ENCODE measurements at regions not wholly inside any gene's neighbourhood (a gene's known extent, or its start where the extent isn't known, plus 50 kb on each side); places are given as distances from the start of the nearest gene placed in this dataset.
A peak's percentile ranks its signal among the peaks of the same experiment; 100 is the strongest.
"Not testable (repeated sequence)": the region's sequence is repeated elsewhere in the genome, so short reads cannot be mapped to it uniquely, and the experiment has no call there.

- DNase-seq = no peak
These were observed 345.5 kb upstream of the FSIP2 start for GRCh38 chr2:185393091-185393490.

- DNase-seq = no peak
These were observed 336.1 kb upstream of the FSIP2 start for GRCh38 chr2:185402474-185402873.

DNA sequence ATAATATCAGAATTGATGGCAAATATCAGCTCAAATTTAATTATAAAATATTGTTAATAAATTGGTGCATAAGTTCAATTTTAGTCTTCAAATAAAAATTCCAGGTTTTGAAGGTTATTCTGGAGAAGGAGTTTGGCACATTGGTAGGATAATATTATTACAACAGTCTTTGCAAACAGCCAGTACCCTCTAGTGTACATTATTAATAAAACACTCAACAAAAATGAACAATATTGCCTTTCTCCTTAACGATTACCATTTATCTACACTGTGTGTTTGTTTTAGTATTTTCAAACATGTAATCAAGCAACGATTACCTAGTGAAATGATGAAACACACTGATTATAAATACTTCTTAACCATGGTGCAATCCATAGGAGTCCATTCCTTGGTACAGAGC is 334.0 kb upstream of the FSIP2 start:
- DNase-seq = no peak

- no peak for DNase-seq
These were observed 321.5 kb upstream of the FSIP2 start for GRCh38 chr2:185417111-185417510.

DNA sequence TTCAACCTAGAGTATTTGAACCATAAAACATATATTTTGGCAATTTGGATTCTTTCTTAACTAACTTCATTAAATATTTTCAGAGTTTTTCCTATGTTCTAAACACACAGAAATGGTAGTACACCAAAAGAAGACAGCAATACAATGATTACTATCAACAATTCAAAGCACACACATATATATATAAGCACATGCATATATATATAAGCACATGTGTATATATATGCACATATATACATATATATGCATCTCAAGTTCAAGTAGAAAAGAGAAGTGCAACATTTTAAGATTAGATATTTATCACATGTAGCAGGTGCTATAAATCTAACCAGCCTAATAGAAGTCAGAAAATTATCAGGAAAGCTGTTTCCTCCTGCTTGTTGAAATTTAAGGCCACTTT is 320.9 kb upstream of the FSIP2 start:
- no peak for DNase-seq

- DNase-seq = not testable (repeated sequence)
These were observed 313.5 kb upstream of the FSIP2 start for GRCh38 chr2:185424958-185425629.

DNA sequence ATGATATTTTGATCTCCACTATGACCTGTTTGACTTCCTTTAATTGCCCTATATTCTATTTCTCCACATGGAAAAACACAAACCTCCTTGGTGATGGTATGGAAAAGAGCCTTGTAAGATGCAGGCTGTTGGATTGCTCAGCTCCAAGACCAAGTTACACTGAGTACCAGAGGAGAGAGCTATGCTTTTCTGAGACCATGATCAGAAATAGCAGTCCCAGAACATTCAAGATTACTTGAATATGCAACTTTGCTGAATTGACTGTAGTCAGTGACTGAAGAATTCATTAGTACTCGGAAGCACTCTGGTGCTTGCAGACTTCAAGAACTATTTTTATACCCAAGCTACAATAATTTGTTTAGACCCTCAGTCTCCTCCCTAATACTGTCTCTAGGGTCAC is 310.6 kb upstream of the FSIP2 start:
- DNase-seq = no peak

DNA sequence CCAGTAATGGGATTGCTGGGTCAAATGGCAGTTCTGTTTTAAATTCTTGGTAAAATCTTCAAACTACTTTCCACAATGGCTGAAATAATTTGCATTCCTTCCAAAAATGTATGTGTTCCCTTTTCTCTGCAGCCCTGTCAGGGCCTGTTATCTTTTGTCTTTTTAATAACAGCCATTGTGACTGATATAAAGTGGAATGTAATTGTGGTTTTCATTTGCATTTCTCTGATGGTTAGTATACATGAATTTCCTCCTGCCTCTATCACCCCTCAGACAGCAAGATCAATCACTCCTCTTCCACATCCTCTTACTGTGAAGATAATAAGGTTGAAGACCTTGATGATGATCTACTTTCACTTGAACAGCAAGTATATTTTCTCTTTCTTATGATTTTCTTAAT is 304.8 kb upstream of the FSIP2 start:
- DNase-seq = no peak

GRCh38 chr2:185436787-185437372 is 301.7 kb upstream of the FSIP2 start:
- DNase-seq = no peak

DNA sequence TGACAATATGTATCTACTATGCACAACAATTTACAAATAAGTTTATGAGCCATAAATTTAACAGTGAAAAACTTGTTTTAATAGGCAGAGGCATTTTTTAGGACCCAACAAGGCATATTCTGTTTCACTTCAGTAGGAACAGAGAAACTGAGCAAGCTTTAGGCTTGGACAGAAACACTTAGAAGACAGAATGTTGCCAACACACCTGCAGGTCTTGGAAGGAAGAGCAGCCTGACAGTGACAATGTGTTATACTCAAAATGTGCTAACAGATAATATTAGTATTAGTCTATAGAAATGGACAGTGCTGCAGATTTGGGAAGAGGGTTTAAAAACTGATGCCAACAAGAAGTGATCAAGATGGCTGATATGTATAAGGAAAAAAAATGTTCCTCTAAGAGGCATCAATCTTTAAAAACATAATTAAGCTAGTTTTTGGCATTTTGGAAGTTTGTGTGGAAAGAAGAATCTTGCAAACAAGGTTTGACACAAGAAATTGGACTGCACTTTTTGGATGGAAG is 297.1 kb upstream of the FSIP2 start:
- no peak for DNase-seq

- DNase-seq = no peak
These were observed 282.1 kb upstream of the FSIP2 start for GRCh38 chr2:185456517-185456916.

GRCh38 chr2:185463481-185463880 is 275.1 kb upstream of the FSIP2 start:
- no peak for DNase-seq

DNA sequence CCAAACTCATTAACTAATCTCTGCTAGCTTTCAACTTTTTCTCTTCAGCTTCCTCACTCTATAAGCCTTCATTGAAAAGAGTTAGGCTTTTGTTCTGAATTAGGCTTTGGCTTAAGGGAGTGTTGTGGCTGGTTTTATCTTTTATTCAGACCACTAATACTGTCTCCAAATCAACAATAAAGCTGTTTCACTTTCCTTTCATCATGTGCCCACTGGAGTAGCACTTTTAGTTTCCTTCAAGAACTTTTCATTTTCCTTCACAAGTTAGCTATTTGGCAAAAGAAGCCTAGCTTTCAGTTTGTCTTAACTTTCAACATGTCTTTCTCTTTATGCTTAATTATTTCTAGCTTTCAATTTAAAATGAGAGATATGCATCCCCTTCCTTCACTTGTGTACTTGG is 271.7 kb upstream of the FSIP2 start:
- no peak for DNase-seq

DNA sequence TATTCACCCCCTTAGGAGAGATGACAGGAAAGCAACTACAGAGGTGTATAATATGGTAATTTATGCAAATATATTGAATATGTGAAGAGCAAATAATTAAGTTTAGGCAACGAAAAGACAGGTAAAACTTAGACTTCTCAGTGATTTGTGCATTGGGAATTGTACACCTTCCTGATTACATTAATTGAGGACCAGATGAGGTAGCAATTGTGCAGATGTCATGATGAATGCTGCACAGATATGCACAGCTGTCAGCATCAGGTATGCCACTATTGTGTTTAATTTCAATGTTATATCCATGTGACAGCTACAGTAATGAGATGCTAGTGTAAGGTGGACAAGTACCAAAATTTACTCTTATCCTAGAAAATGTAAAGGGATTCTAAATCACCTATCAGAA is 267.2 kb upstream of the FSIP2 start:
- no peak for DNase-seq

DNA sequence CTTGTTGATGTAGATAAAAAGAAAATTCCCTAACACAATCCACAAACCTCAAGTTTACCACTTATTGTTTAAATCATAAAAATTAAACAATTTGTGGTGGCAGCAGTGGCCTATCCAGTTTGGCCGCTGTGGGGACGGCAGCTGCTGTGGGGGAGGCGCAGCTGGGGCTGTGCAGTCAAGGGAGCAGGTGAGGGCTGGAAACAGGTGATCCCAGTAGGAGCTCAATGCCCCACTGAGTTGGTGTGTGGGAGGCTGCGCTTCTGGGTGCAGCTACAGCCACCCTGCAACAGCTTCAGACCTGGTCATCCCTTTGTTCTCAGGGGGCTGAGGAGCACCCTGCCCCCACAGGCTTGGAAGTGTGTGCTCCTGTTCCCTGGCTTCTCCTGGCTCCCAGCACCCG is 266.0 kb upstream of the FSIP2 start:
- no peak for DNase-seq

DNA sequence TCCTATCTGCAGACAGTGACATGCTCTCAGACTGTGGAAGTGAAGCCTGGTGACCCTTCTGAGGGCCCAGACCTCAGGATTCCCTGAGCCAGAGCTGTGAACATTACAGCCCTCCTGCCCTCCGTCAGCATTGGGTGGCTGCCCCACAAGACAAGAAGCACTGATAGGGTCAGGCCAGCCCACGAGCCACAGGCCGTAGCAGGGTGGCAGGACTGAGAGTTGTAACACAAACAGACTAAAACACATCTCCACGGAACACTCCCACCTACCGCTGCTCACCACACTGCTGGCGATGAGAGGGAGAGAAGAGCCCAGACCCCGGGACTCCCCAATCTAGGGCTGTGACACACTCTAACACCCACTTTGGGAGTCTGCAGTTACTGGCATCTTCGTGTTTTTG is 264.8 kb upstream of the FSIP2 start:
- DNase-seq = no peak

DNA sequence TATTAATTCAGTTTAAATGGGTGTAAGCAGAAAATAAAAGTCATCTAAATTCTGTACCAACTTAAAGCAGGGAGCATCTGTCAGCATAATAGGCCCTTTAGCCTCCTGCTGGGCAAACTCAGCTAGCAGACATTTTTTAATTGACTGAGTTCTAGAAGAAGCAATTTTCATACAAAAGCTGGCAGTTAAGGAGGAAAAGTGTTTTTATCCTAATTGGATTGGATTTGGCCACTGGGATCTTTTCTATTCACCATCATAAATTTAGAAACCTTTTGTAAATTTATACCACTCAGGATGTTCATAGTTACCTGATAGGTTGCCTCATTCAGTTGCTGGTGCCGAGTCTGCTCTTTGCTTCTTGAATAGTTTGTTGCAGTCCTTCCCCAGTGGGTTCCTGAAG is 262.7 kb upstream of the FSIP2 start:
- peak; percentile 7 for DNase-seq

DNA sequence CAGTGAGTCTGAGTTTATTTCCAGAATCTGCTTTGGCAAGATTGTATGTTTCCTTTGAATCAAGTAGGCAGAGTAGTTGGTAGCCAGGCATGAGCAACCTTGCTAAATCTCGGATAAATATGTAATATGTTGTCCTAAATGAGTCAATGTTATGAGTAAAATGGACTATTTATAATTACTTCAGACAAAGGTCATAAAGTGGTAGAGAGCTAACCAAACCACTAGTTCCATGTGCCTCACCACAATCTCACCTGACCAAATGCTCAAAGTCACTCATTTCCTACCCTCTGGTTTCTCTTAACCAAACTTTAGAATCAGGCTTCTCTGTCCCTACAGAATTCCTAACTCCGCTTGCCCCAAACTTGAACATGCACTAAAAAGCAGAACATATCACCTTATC is 261.2 kb upstream of the FSIP2 start:
- DNase-seq = no peak

DNA sequence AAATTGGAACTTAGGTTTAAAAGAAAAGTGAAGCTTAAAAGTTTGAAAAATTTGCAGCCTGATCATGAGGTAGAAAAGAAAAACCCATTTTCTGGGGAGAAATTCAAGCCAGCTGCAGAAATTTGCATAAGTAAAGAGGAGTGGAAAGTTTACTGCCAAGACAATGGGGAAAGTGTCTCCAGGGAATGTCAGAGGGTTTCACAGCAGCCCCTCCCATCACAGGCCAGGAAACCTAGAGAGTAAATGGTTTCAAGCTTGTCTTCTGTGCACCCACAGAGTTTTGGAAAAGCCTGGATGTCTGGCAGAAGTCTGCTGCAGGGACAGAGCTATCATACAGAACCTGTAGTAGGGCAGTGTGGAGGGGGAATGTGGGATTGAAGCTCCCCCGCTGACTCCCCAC is 254.0 kb upstream of the FSIP2 start:
- DNase-seq = no peak

- DNase-seq = no peak
These were observed 236.3 kb upstream of the FSIP2 start for GRCh38 chr2:185502351-185502750.

GRCh38 chr2:185507719-185508118 is 230.9 kb upstream of the FSIP2 start:
- DNase-seq = peak; percentile 34

GRCh38 chr2:185510060-185510459 is 228.5 kb upstream of the FSIP2 start:
- no peak for DNase-seq

- no peak for DNase-seq
These were observed 226.7 kb upstream of the FSIP2 start for GRCh38 chr2:185511925-185512324.

GRCh38 chr2:185522472-185522871 is 216.1 kb upstream of the FSIP2 start:
- DNase-seq = no peak

GRCh38 chr2:185524242-185524641 is 214.4 kb upstream of the FSIP2 start:
- DNase-seq = not testable (repeated sequence)

All from NCI-H1092 treated with DMSO at 0.1 percent for 48 hours (cell line).